IMR-90 (cell line): ENCODE measurements at regions not wholly inside any gene's neighbourhood (a gene's known extent, or its start where the extent isn't known, plus 50 kb on each side); places are given as distances from the start of the nearest gene placed in this dataset.

Experiments
- ATAC-seq: fragments of 200-7000 bp; cut with Tn5 transposase; 2 replicates; pipeline ENCODE4 v1.9.1; 2020; ENCODE audit warnings: low read depth, mild to moderate bottlenecking, moderate library complexity
- BruUV-seq: library from RNA; stranded (reverse); fragments of 400-500 nt; replicated peaks from 2 replicates; lab custom pipeline; 2021; lab: Mats Ljungman, UMichigan
- CTCF ChIA-PET: fragments of 300-600 bp; formaldehyde crosslinking; extraction: SDS; loops from one replicate; lab custom pipeline; 2021; ENCODE audit warnings: antibody characterized with exemption; lab: Yijun Ruan, JAX
- POLR2A ChIA-PET: fragments of 300-600 bp; sonication (Branson Sonifier 250); formaldehyde crosslinking; loops from one replicate; lab custom pipeline; 2022; ENCODE audit warnings: antibody characterized with exemption; ENCODE audit not compliant: unreplicated experiment; lab: Charles Lee
- DNase-seq: peaks from one replicate; pipeline ENCODE4 v3.0.0; 2013
- H2AFZ ChIP-seq: replicated peaks from 2 replicates; pipeline ENCODE3; 2013; ENCODE audit warnings: low read length, mild to moderate bottlenecking; ENCODE audit not compliant: poor library complexity
- H2AK5ac ChIP-seq: 2 replicates; pipeline ENCODE4 v1.6.1; 2013; ENCODE audit warnings: low read depth, low read length, inconsistent platforms
- H2AK9ac ChIP-seq: replicated peaks from 2 replicates; pipeline ENCODE3; 2013; ENCODE audit warnings: mild to moderate bottlenecking, low read depth, low read length, moderate library complexity; ENCODE audit not compliant: poor library complexity
- H2BK120ac ChIP-seq: 2 replicates; pipeline ENCODE4 v1.6.1; 2013; ENCODE audit warnings: low read depth, low read length, inconsistent platforms
- H2BK15ac ChIP-seq: 3 replicates; pipeline ENCODE4 v1.6.1; 2013; ENCODE audit warnings: low read depth, low read length, inconsistent platforms
- H2BK20ac ChIP-seq: 2 replicates; pipeline ENCODE4 v1.6.1; 2013; ENCODE audit warnings: low read depth, mild to moderate bottlenecking, inconsistent platforms, low read length, moderate library complexity
- H2BK5ac ChIP-seq: 2 replicates; pipeline ENCODE4 v1.6.1; 2013; ENCODE audit warnings: mild to moderate bottlenecking, low read depth, low read length, inconsistent platforms; ENCODE audit not compliant: poor library complexity, severe bottlenecking
- H3K14ac ChIP-seq: replicated peaks from 2 replicates; pipeline ENCODE4 v1.6.1; 2013; ENCODE audit warnings: low read depth, low read length, inconsistent platforms
- H3K18ac ChIP-seq: 2 replicates; pipeline ENCODE4 v1.6.1; 2013; ENCODE audit warnings: low read depth, low read length, control low read depth
- H3K23ac ChIP-seq: 2 replicates; pipeline ENCODE4 v1.6.1; 2013; ENCODE audit warnings: low read depth, low read length, inconsistent platforms
- H3K27ac ChIP-seq: 2 replicates; pipeline ENCODE4 v1.5.1; 2013; ENCODE audit warnings: mild to moderate bottlenecking, control low read depth, low read length; ENCODE audit not compliant: insufficient read depth
- H3K27me3 ChIP-seq: 2 replicates; pipeline ENCODE4 v1.6.1; 2013; ENCODE audit warnings: low read length; ENCODE audit not compliant: control insufficient read depth, insufficient read depth
- H3K36me3 ChIP-seq: 2 replicates; pipeline ENCODE4 v1.6.1; 2013; ENCODE audit warnings: low read length, mixed read lengths; ENCODE audit not compliant: control insufficient read depth, insufficient read depth
- H3K4ac ChIP-seq: 2 replicates; pipeline ENCODE4 v1.6.1; 2013; ENCODE audit warnings: low read depth, low read length, inconsistent platforms
- H3K4me1 ChIP-seq: 2 replicates; pipeline ENCODE4 v1.6.1; 2013; ENCODE audit warnings: low read length, mixed read lengths; ENCODE audit not compliant: control insufficient read depth, insufficient read depth
- H3K4me2 ChIP-seq: 2 replicates; pipeline ENCODE4 v1.6.1; 2013; ENCODE audit warnings: low read depth, mild to moderate bottlenecking, control low read depth, low read length, moderate library complexity
- H3K4me3 ChIP-seq: 2 replicates; pipeline ENCODE4 v1.5.1; 2013; ENCODE audit warnings: low read depth, mild to moderate bottlenecking, control low read depth, low read length, moderate library complexity; ENCODE audit not compliant: insufficient read depth
- H3K56ac ChIP-seq: 2 replicates; pipeline ENCODE4 v1.6.1; 2013; ENCODE audit warnings: low read length, inconsistent platforms; ENCODE audit not compliant: insufficient read depth; ENCODE audit errors: extremely low read depth
- H3K79me1 ChIP-seq, 2 experiments: 2 replicates each; pipeline ENCODE4 v1.6.1; 2013; ENCODE audit warnings: low read length in 2 of 2, inconsistent platforms in 1 of 2, low read depth in 1 of 2
- H3K9ac ChIP-seq: 2 replicates; pipeline ENCODE4 v1.6.1; 2013; ENCODE audit warnings: low read depth, low read length, control low read depth
- H3K9me1 ChIP-seq: 2 replicates; pipeline ENCODE4 v1.6.1; 2013; ENCODE audit warnings: low read length, inconsistent platforms; ENCODE audit not compliant: insufficient read depth
- H3K9me3 ChIP-seq: 2 replicates; pipeline ENCODE4 v1.6.1; 2013; ENCODE audit warnings: low read length; ENCODE audit not compliant: control insufficient read depth, insufficient read depth
- H4K20me1 ChIP-seq: 2 replicates; pipeline ENCODE4 v1.6.1; 2013; ENCODE audit warnings: low read length, inconsistent platforms; ENCODE audit not compliant: insufficient read depth
- H4K5ac ChIP-seq: 2 replicates; pipeline ENCODE4 v1.6.1; 2013; ENCODE audit warnings: mild to moderate bottlenecking, low read depth, low read length, control low read depth
- H4K8ac ChIP-seq, 2 experiments: 2 replicates each; pipeline ENCODE4 v1.6.1; 2013; ENCODE audit warnings: low read depth in 2 of 2, low read length in 2 of 2, control low read depth in 1 of 2, inconsistent platforms in 1 of 2
- H4K91ac ChIP-seq: 2 replicates; pipeline ENCODE4 v1.6.1; 2013; ENCODE audit warnings: low read depth, low read length, inconsistent platforms; ENCODE audit not compliant: insufficient read depth
- BHLHE40 ChIP-seq: fragments of 150-350 bp; IDR thresholded peaks from 2 replicates; pipeline ENCODE4 v1.6.1; 2016; ENCODE audit warnings: mild to moderate bottlenecking, low read depth, low read length
- CTCF ChIP-seq: conservative IDR thresholded peaks from 2 replicates; pipeline ENCODE4 v1.5.1; 2012; ENCODE audit warnings: mild to moderate bottlenecking, low read depth, low read length, improper control_type of control experiment
- MAZ ChIP-seq: IDR thresholded peaks from 2 replicates; pipeline ENCODE4 v1.6.1; 2012; ENCODE audit warnings: low read depth, mild to moderate bottlenecking, low read length, improper control_type of control experiment, moderate library complexity, borderline replicate concordance
- POLR2A ChIP-seq: IDR thresholded peaks from 2 replicates; pipeline ENCODE4 v1.6.1; 2012; ENCODE audit warnings: mild to moderate bottlenecking, low read depth, low read length
- RAD21 ChIP-seq: IDR thresholded peaks from 2 replicates; pipeline ENCODE4 v1.6.1; 2012; ENCODE audit warnings: low read length, improper control_type of control experiment
- WGBS, 2 experiments: methylation state at CpG; one replicate each; pipeline versions ENCODE4 v1.1.5 to v1.1.7; 2013; ENCODE audit warnings: missing lambda C conversion rate in 2 of 2; ENCODE audit not compliant: insufficient read length in 1 of 2; ENCODE audit errors: extremely low coverage in 2 of 2; 5-methylcytosine and 5-hydroxymethylcytosine counted together
- dilution Hi-C: fragments of 300-500 bp; cut with HindIII; formaldehyde crosslinking; loops from one replicate; pipeline ENCODE4 v1.14.3; 2018; ENCODE audit warnings: low sequenced_read_pairs; ENCODE audit not compliant: unreplicated experiment
- in situ Hi-C: fragments of 300-500 bp; cut with MboI; formaldehyde crosslinking; loops from 3 replicates; pipeline ENCODE4 v1.14.3; 2019; ENCODE audit warnings: low sequenced_read_pairs, inconsistent platforms, mixed read lengths
- intact Hi-C: fragments of 100-400 bp; cut with micrococcal nuclease; formaldehyde crosslinking; loops from 2 replicates; pipeline ENCODE4 v1.10.0; 2022

GRCh38 chr9:13443346-13444244 is 164.1 kb upstream of the MPDZ start (continued):
- TF ChIP-seq POLR2A = no peak
- no peak for TF ChIP-seq RAD21

GRCh38 chr9:13439685-13440476 is 160.4 kb upstream of the MPDZ start:
- in situ Hi-C loops = no loop called here
- ChIA-PET POLR2A (no interaction called here), CTCF (interaction anchor here (0.5 to 1.0 kb wide), 3 partner anchors 12 to 47 kb away, joined by 4 to 5 read pairs (median 4); no protein-coding TSS in a partner anchor)

More at GRCh38 chr9:13439685-13440476, 160.4 kb upstream of the MPDZ start:
- no peak overlapping the region for H3K56ac ChIP-seq
- H3K18ac ChIP-seq = no peak overlapping the region
- H3K4me2 ChIP-seq = no peak overlapping the region
- no peak overlapping the region for H2BK20ac ChIP-seq
- no peaks in the 10 kb centered on the region for H4K20me1 ChIP-seq
- H2AK9ac ChIP-seq = no peak overlapping the region
- BruUV-seq = no TSS peak
- no CpG with 5 or more reads among the region's 3 CpGs for WGBS, 2 experiments
- DNase-seq (no peak), ATAC-seq (no peak)
- intact Hi-C loops = no loop called here
- H2BK120ac ChIP-seq = no peak overlapping the region
- H3K79me1 ChIP-seq = no peaks in the 10 kb centered on the region
- no peak overlapping the region for H4K91ac ChIP-seq
- no peak overlapping the region for H3K4me3 ChIP-seq
- no peak overlapping the region for H3K4ac ChIP-seq
- dilution Hi-C loops = loop anchor here (25.0 kb wide), 1 partner anchor 997 kb away; no protein-coding TSS in a partner anchor
- peaks cover 8% of the 10 kb centered on the region for H3K27me3 ChIP-seq
- H3K23ac ChIP-seq = no peak overlapping the region
- H2AFZ ChIP-seq = no peak overlapping the region
- no peak overlapping the region for H3K9ac ChIP-seq
- H3K4me1 ChIP-seq = no peaks in the 10 kb centered on the region
- H4K5ac ChIP-seq = no peak overlapping the region
- no peak overlapping the region for H3K14ac ChIP-seq
- H2BK5ac ChIP-seq = no peak overlapping the region
- H3K9me3 ChIP-seq = no peaks in the 10 kb centered on the region
- no peak for TF ChIP-seq RAD21
- TF ChIP-seq BHLHE40 = no peak
- no peak for TF ChIP-seq MAZ
- no peak for TF ChIP-seq POLR2A
- no peak for TF ChIP-seq CTCF
- H2BK15ac ChIP-seq = no peak overlapping the region
- no peak overlapping the region for H2AK5ac ChIP-seq
- H3K27ac ChIP-seq = no peak overlapping the region
- H4K8ac ChIP-seq = no peak overlapping the region
- H3K9me1 ChIP-seq = no peaks in the 10 kb centered on the region
- no peaks in the 10 kb centered on the region for H3K36me3 ChIP-seq
